HEK293T (cell line): ENCODE measurements at regions not wholly inside any gene's neighbourhood (a gene's known extent, or its start where the extent isn't known, plus 50 kb on each side); places are given as distances from the start of the nearest gene placed in this dataset.

Experiments used
- ARNT ChIP-seq: fragments of 450-650 bp; IDR thresholded peaks from 2 replicates; pipeline ENCODE4 v1.6.1; 2017; ENCODE audit warnings: mild to moderate bottlenecking
- BHLHE40 ChIP-seq: fragments of 450-650 bp; IDR thresholded peaks from 2 replicates; pipeline ENCODE4 v1.6.1; 2016; ENCODE audit warnings: mild to moderate bottlenecking, moderate library complexity, borderline replicate concordance
- CTBP1 ChIP-seq: fragments of 450-650 bp; IDR thresholded peaks from 2 replicates; pipeline ENCODE4 v1.6.1; 2016; ENCODE audit warnings: borderline replicate concordance
- FOXK2 ChIP-seq: fragments of 450-650 bp; IDR thresholded peaks from 2 replicates; pipeline ENCODE4 v1.6.1; 2016; ENCODE audit warnings: mild to moderate bottlenecking
- FOXM1 ChIP-seq: fragments of 450-650 bp; IDR thresholded peaks from 2 replicates; pipeline ENCODE4 v1.6.1; 2017; ENCODE audit warnings: mild to moderate bottlenecking, borderline replicate concordance
- HDGF ChIP-seq: fragments of 450-650 bp; IDR thresholded peaks from 2 replicates; pipeline ENCODE4 v1.6.1; 2017; ENCODE audit warnings: antibody characterized with exemption, borderline replicate concordance
- L3MBTL2 ChIP-seq: fragments of 450-650 bp; conservative IDR thresholded peaks from 2 replicates; pipeline ENCODE4 v1.6.1; 2016; ENCODE audit warnings: mild to moderate bottlenecking
- NFRKB ChIP-seq: fragments of 450-650 bp; IDR thresholded peaks from 2 replicates; pipeline ENCODE4 v1.6.1; 2016; ENCODE audit warnings: mild to moderate bottlenecking, moderate library complexity
- PKNOX1 ChIP-seq: fragments of 450-650 bp; IDR thresholded peaks from 2 replicates; pipeline ENCODE4 v1.6.1; 2016
- SP1 ChIP-seq: fragments of 450-650 bp; IDR thresholded peaks from 2 replicates; pipeline ENCODE4 v1.6.1; 2017
- SUZ12 ChIP-seq: fragments of 450-650 bp; IDR thresholded peaks from 2 replicates; pipeline ENCODE4 v1.6.1; 2016; ENCODE audit warnings: mild to moderate bottlenecking
- TARDBP ChIP-seq: fragments of 450-650 bp; IDR thresholded peaks from 2 replicates; pipeline ENCODE4 v1.6.1; 2016
- ZNF384 ChIP-seq: fragments of 450-650 bp; IDR thresholded peaks from 2 replicates; pipeline ENCODE4 v1.6.1; 2016

- no peak for TF ChIP-seq FOXK2
- no peak for TF ChIP-seq TARDBP
- no peak for TF ChIP-seq HDGF
- TF ChIP-seq FOXM1, result no peak
- TF ChIP-seq SUZ12, result no peak
- no peak for TF ChIP-seq L3MBTL2
- TF ChIP-seq SP1, result no peak
- no peak for TF ChIP-seq NFRKB
- TF ChIP-seq BHLHE40, result no peak
- no peak for TF ChIP-seq ARNT
- no peak for TF ChIP-seq ZNF384
- no peak for TF ChIP-seq CTBP1
- no peak for TF ChIP-seq PKNOX1
These were observed 311.0 kb downstream of the KCNRG start for GRCh38 chr13:50326271-50326670.
